Ovary (tissue), 3 donors: ENCODE measurements at regions not wholly inside any gene's neighbourhood (a gene's known extent, or its start where the extent isn't known, plus 50 kb on each side); places are given as distances from the start of the nearest gene placed in this dataset.

Experiments
- POLR2A ChIP-seq: fragments of 450-650 bp; IDR thresholded peaks from one replicate; pipeline ENCODE4 v1.6.1; 2017; ENCODE audit warnings: antibody characterized with exemption, mild to moderate bottlenecking, moderate library complexity
- TF ChIP-seq, protein P1 (sequence below), 3 donors: fragments of 450-650 bp in 2 of 3; fragments of 200-600 bp in 1 of 3; IDR thresholded peaks; one replicate each; pipeline versions ENCODE4 v1.5.1 to v1.8.0; 2016 to 2022; ENCODE audit warnings: antibody characterized with exemption in 3 of 3, mild to moderate bottlenecking in 1 of 3
- donor health status: DM: no; HTN: no; CAD: no.

DNA sequence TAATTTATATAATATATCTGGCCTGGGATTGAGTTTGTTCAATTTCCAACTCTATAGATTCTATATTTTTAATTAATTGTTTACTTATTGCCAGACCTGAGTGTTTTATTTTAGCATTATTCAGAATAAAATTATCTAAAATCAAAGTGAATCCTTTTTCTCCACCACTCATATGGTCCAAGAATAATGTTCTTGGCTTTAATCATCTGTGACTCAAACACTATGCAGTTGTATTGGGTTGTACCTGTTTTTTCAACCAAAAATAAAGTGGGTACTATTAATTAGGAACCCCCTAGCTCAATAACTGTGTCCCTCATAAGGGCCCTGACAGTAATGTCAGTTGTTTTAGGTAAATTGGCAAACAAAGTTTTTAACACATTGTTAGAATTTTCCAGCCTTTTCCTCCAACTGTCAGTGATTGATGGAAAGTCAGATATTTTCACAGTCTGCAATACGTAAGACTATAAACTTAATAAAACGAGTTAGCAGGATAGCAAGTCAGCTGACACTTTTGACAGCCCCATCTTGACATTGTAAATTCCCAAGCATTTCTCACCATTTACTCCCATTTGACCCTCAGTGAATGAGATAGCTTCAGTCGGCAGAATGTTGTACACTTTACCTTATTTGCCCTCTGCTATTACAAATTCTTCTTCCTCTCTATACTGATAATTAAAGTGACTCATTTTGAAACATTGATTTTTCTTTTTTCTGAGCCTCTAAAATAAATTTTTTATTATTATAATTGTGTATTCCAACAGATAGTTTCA lies 587.4 kb downstream of the METTL4 start:
- no peak for TF ChIP-seq POLR2A
- TF ChIP-seq, protein P1, sequence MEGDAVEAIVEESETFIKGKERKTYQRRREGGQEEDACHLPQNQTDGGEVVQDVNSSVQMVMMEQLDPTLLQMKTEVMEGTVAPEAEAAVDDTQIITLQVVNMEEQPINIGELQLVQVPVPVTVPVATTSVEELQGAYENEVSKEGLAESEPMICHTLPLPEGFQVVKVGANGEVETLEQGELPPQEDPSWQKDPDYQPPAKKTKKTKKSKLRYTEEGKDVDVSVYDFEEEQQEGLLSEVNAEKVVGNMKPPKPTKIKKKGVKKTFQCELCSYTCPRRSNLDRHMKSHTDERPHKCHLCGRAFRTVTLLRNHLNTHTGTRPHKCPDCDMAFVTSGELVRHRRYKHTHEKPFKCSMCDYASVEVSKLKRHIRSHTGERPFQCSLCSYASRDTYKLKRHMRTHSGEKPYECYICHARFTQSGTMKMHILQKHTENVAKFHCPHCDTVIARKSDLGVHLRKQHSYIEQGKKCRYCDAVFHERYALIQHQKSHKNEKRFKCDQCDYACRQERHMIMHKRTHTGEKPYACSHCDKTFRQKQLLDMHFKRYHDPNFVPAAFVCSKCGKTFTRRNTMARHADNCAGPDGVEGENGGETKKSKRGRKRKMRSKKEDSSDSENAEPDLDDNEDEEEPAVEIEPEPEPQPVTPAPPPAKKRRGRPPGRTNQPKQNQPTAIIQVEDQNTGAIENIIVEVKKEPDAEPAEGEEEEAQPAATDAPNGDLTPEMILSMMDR (IDR thresholded peaks at IDR 0.05): no peak
